Colonic mucosa (tissue), 4 donors: ENCODE measurements at regions not wholly inside any gene's neighbourhood (a gene's known extent, or its start where the extent isn't known, plus 50 kb on each side); places are given as distances from the start of the nearest gene placed in this dataset.
A peak's percentile ranks its signal among the peaks of the same experiment; 100 is the strongest.

Experiments used
- DNase-seq: peaks from one replicate; pipeline ENCODE4 v3.0.0-alpha.2; 2020
- H3K27ac ChIP-seq: fragments of 200-600 bp; one replicate; pipeline ENCODE4 v1.8.0; 2021
- H3K27me3 ChIP-seq: fragments of 200-600 bp; one replicate; pipeline ENCODE4 v1.8.0; 2021
- H3K36me3 ChIP-seq: fragments of 200-600 bp; one replicate; pipeline ENCODE4 v1.8.0; 2021
- H3K4me1 ChIP-seq: fragments of 200-600 bp; one replicate; pipeline ENCODE4 v1.8.0; 2021; ENCODE audit warnings: mild to moderate bottlenecking
- H3K4me3 ChIP-seq: fragments of 200-600 bp; one replicate; pipeline ENCODE4 v1.8.0; 2021
- H3K9ac ChIP-seq, 2 donors: one replicate each; pipeline ENCODE4 v1.7.0; 2013; ENCODE audit warnings: control low read depth in 2 of 2, low read depth in 2 of 2, low read length in 2 of 2
- H3K9me3 ChIP-seq: fragments of 200-600 bp; one replicate; pipeline ENCODE4 v1.8.0; 2021
- intact Hi-C: fragments of 100-400 bp; cut with DNase I; formaldehyde crosslinking; loops from one replicate; pipeline ENCODE4 v1.14.1; 2022
- TF ChIP-seq, protein P1 (sequence below): fragments of 200-600 bp; IDR thresholded peaks from one replicate; pipeline ENCODE4 v1.8.0; 2022; ENCODE audit warnings: antibody characterized with exemption, mild to moderate bottlenecking
- donor health status: healthy.
- donor health status: DM: no; HTN: no; CAD: no.
- donor health status: DM: no; HTN: no; CAD: no.

DNA sequence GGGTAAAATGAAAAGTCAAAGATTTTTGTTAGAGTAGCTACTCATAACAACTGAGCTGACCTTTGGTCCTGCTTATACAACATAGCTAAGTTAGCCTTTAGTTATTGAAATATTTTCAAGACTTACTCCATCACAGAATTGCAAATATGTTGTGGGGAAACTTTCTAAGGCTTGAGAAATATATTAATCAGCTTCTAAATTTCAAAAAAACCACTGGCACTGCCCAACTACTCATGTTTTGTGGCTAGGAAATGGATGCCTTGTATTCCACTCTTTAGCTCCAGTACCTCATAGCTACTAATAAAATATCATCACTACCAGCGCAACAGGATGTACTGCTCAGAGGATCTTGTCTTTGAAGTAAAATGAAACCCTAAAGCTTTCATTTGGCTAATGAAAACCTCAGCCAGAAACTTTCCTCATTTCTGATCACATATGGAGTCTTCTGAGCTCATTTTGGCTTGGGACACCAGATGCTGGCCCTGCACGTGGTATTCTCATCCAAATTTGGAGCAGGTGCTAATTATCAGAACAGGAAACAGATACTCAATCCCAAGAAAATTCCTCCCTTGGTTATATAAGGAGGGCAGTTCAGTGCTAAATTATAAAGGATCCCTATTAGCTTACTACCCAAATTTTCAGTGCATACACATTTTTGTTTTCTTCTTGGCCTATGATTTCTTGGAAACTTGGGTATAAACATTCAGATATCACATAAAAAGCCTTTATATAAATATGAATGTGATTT is 690.7 kb downstream of the ADGRL2 start:
- H3K27ac ChIP-seq: no peak overlapping the region
- H3K9ac ChIP-seq: no peak overlapping the region
- no peaks in the 10 kb centered on the region for H3K9me3 ChIP-seq
- no peaks in the 10 kb centered on the region for H3K27me3 ChIP-seq
- no peaks in the 10 kb centered on the region for H3K4me1 ChIP-seq
- H3K4me3 ChIP-seq: no peak overlapping the region
- no peaks in the 10 kb centered on the region for H3K36me3 ChIP-seq
- TF ChIP-seq, protein P1, sequence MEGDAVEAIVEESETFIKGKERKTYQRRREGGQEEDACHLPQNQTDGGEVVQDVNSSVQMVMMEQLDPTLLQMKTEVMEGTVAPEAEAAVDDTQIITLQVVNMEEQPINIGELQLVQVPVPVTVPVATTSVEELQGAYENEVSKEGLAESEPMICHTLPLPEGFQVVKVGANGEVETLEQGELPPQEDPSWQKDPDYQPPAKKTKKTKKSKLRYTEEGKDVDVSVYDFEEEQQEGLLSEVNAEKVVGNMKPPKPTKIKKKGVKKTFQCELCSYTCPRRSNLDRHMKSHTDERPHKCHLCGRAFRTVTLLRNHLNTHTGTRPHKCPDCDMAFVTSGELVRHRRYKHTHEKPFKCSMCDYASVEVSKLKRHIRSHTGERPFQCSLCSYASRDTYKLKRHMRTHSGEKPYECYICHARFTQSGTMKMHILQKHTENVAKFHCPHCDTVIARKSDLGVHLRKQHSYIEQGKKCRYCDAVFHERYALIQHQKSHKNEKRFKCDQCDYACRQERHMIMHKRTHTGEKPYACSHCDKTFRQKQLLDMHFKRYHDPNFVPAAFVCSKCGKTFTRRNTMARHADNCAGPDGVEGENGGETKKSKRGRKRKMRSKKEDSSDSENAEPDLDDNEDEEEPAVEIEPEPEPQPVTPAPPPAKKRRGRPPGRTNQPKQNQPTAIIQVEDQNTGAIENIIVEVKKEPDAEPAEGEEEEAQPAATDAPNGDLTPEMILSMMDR: no peak
- DNase-seq: no peak
- intact Hi-C loops: no loop called here

- Histone ChIP-seq H3K27ac (no peak overlapping the region), H3K27me3 (no peaks in the 10 kb centered on the region), H3K4me3 (no peak overlapping the region), H3K4me1 (no peaks in the 10 kb centered on the region), H3K9me3 (no peaks in the 10 kb centered on the region), H3K36me3 (no peaks in the 10 kb centered on the region), H3K9ac (no peak overlapping the region)
- TF ChIP-seq, protein P1: no peak
- DNase-seq: no peak
- intact Hi-C loops: no loop called here
Observed at GRCh38 chr1:82487778-82488177, 687.0 kb downstream of the ADGRL2 start.

- no peaks in the 10 kb centered on the region for H3K36me3 ChIP-seq
- no peak for DNase-seq
- H3K27ac ChIP-seq: no peak overlapping the region
- TF ChIP-seq, protein P1: no peak
- intact Hi-C loops: no loop called here
- no peak overlapping the region for H3K4me3 ChIP-seq
- H3K9me3 ChIP-seq: no peaks in the 10 kb centered on the region
- H3K27me3 ChIP-seq: no peaks in the 10 kb centered on the region
- H3K4me1 ChIP-seq: no peaks in the 10 kb centered on the region
- no peak overlapping the region for H3K9ac ChIP-seq
Observed at GRCh38 chr1:82486969-82487368, 686.2 kb downstream of the ADGRL2 start.

DNA sequence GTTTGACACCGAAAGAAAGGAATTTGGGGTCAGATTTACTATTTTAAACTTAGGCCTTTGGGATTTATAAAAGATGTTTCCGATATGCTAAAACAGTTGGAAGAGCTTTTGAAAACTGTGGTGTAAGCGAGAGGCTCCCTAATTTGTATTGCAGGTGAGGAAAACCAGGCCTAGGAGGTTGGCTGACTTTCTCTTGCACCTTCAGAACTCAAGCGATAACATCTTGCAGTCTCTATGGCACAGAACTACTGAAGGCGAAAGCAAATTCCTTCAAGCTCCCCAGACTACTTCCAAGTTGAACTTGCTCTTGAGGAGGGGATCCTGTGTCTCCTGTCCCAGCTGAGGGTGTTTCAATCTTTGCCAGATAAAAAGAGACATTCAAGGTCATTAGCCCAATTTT is 685.7 kb downstream of the ADGRL2 start:
- H3K27me3 ChIP-seq: no peaks in the 10 kb centered on the region
- no peak for DNase-seq
- H3K4me3 ChIP-seq: no peak overlapping the region
- no peaks in the 10 kb centered on the region for H3K9me3 ChIP-seq
- H3K36me3 ChIP-seq: no peaks in the 10 kb centered on the region
- intact Hi-C loops: no loop called here
- TF ChIP-seq, protein P1: no peak
- no peak overlapping the region for H3K27ac ChIP-seq
- no peaks in the 10 kb centered on the region for H3K4me1 ChIP-seq
- no peak overlapping the region for H3K9ac ChIP-seq

GRCh38 chr1:82485591-82486369 is 685.0 kb downstream of the ADGRL2 start:
- Histone ChIP-seq H3K9me3 (no peaks in the 10 kb centered on the region), H3K36me3 (no peaks in the 10 kb centered on the region), H3K27me3 (no peaks in the 10 kb centered on the region), H3K27ac (no peak overlapping the region), H3K9ac (no peak overlapping the region), H3K4me1 (no peaks in the 10 kb centered on the region), H3K4me3 (no peak overlapping the region)
- peak; percentile 24 for DNase-seq
- intact Hi-C loops: no loop called here
- TF ChIP-seq, protein P1: no peak
